ENCODE measurements at regions not wholly inside any gene's neighbourhood (a gene's known extent, or its start where the extent isn't known, plus 50 kb on each side); places are given as distances from the start of the nearest gene placed in this dataset.

GRCh38 chr6:4282926-4283325, 147.6 kb upstream of the ECI2 start:
- Mint-ChIP-seq H3K27me3 (peaks cover 19% of the 10 kb centered on the region), H3K4me3 (no peak overlapping the region), H3K27ac (peak overlapping the region in 1 of 3 donors; percentile 79)

GRCh38 chr6:4281341-4282293, 146.2 kb upstream of the ECI2 start:
- Mint-ChIP-seq H3K9me3 (no peaks in the 10 kb centered on the region), H3K4me3 (peak overlapping the region; percentile 2 to 93 (median 83)), H3K36me3 (no peaks in the 10 kb centered on the region), H3K4me1 (peaks cover 0 to 12% (median 9%) of the 10 kb centered on the region in 3 donors), H3K27ac (peak overlapping the region in 2 of 3 donors; percentile 1 to 62), H3K27me3 (peaks cover 19% of the 10 kb centered on the region)

More at GRCh38 chr6:4282926-4283325, 147.6 kb upstream of the ECI2 start:
- no peaks in the 10 kb centered on the region for H3K9me3 Mint-ChIP-seq
- no peaks in the 10 kb centered on the region for H3K36me3 Mint-ChIP-seq
- peaks cover 0 to 12% (median 11%) of the 10 kb centered on the region in 3 donors for H3K4me1 Mint-ChIP-seq

GRCh38 chr6:4280707-4281106, 145.3 kb upstream of the ECI2 start:
- Mint-ChIP-seq H3K36me3 (no peaks in the 10 kb centered on the region), H3K4me3 (peak overlapping the region in 2 of 4 donors; percentile 53 to 76), H3K27me3 (peaks cover 15% of the 10 kb centered on the region), H3K4me1 (peaks cover 0 to 9% (median 9%) of the 10 kb centered on the region in 3 donors), H3K9me3 (no peaks in the 10 kb centered on the region), H3K27ac (peak overlapping the region in 1 of 3 donors; percentile 79)

GRCh38 chr6:4280031-4280430, 144.7 kb upstream of the ECI2 start:
- Mint-ChIP-seq H3K4me1 (peaks cover 0 to 9% (median 9%) of the 10 kb centered on the region in 3 donors), H3K9me3 (no peaks in the 10 kb centered on the region), H3K36me3 (no peaks in the 10 kb centered on the region), H3K27me3 (peaks cover 15% of the 10 kb centered on the region), H3K27ac (peak overlapping the region in 1 of 3 donors; percentile 79), H3K4me3 (no peak overlapping the region)

GRCh38 chr6:4274382-4275082, 139.2 kb upstream of the ECI2 start:
- Mint-ChIP-seq H3K27me3 (peaks cover 10% of the 10 kb centered on the region), H3K4me3 (no peak overlapping the region), H3K36me3 (no peaks in the 10 kb centered on the region), H3K9me3 (peaks cover 0 to 2% (median 0%) of the 10 kb centered on the region in 3 donors), H3K27ac (no peak overlapping the region), H3K4me1 (peaks cover 0 to 2% (median 0%) of the 10 kb centered on the region in 3 donors)

GRCh38 chr6:4272996-4273395, 137.6 kb upstream of the ECI2 start:
- peaks cover 4% of the 10 kb centered on the region for H3K27me3 Mint-ChIP-seq
- H3K4me1 Mint-ChIP-seq = peaks cover 0 to under 1% (median 0%) of the 10 kb centered on the region in 3 donors
- no peak overlapping the region for H3K4me3 Mint-ChIP-seq
- H3K27ac Mint-ChIP-seq = no peak overlapping the region
- no peaks in the 10 kb centered on the region for H3K36me3 Mint-ChIP-seq
- H3K9me3 Mint-ChIP-seq = peaks cover 0 to 2% (median 0%) of the 10 kb centered on the region in 3 donors

- peaks cover 4% of the 10 kb centered on the region for H3K27me3 Mint-ChIP-seq
- no peak overlapping the region for H3K4me3 Mint-ChIP-seq
- peaks cover 0 to 2% (median 0%) of the 10 kb centered on the region in 3 donors for H3K9me3 Mint-ChIP-seq
- H3K4me1 Mint-ChIP-seq = no peaks in the 10 kb centered on the region
- no peaks in the 10 kb centered on the region for H3K36me3 Mint-ChIP-seq
- H3K27ac Mint-ChIP-seq = no peak overlapping the region
Observed at GRCh38 chr6:4271761-4272470, 136.5 kb upstream of the ECI2 start.

GRCh38 chr6:4270776-4271175, 135.4 kb upstream of the ECI2 start:
- peaks cover 0 to 6% (median 0%) of the 10 kb centered on the region in 3 donors for H3K9me3 Mint-ChIP-seq
- H3K4me3 Mint-ChIP-seq = no peak overlapping the region
- peaks cover 6% of the 10 kb centered on the region for H3K27me3 Mint-ChIP-seq
- no peak overlapping the region for H3K27ac Mint-ChIP-seq
- no peaks in the 10 kb centered on the region for H3K36me3 Mint-ChIP-seq
- no peaks in the 10 kb centered on the region for H3K4me1 Mint-ChIP-seq

GRCh38 chr6:4270001-4270400, 134.6 kb upstream of the ECI2 start:
- Mint-ChIP-seq H3K27ac (no peak overlapping the region), H3K4me3 (no peak overlapping the region), H3K36me3 (no peaks in the 10 kb centered on the region), H3K4me1 (no peaks in the 10 kb centered on the region), H3K9me3 (peaks cover 0 to 6% (median 0%) of the 10 kb centered on the region in 3 donors), H3K27me3 (peaks cover 8% of the 10 kb centered on the region)

GRCh38 chr6:4268171-4268570, 132.8 kb upstream of the ECI2 start:
- no peak overlapping the region for H3K27ac Mint-ChIP-seq
- H3K4me1 Mint-ChIP-seq = peaks cover 0 to 2% (median 0%) of the 10 kb centered on the region in 3 donors
- H3K36me3 Mint-ChIP-seq = no peaks in the 10 kb centered on the region
- peaks cover 0 to 6% (median 0%) of the 10 kb centered on the region in 3 donors for H3K9me3 Mint-ChIP-seq
- H3K27me3 Mint-ChIP-seq = peaks cover 3% of the 10 kb centered on the region
- H3K4me3 Mint-ChIP-seq = no peak overlapping the region

GRCh38 chr6:4265740-4266139, 130.4 kb upstream of the ECI2 start:
- Mint-ChIP-seq H3K27me3 (peaks cover 3% of the 10 kb centered on the region), H3K4me1 (peaks cover 0 to 2% (median 0%) of the 10 kb centered on the region in 3 donors), H3K4me3 (no peak overlapping the region), H3K36me3 (no peaks in the 10 kb centered on the region), H3K9me3 (peaks cover 0 to 3% (median 0%) of the 10 kb centered on the region in 3 donors), H3K27ac (no peak overlapping the region)

- H3K36me3 Mint-ChIP-seq = no peaks in the 10 kb centered on the region
- H3K4me3 Mint-ChIP-seq = no peak overlapping the region
- peaks cover 3% of the 10 kb centered on the region for H3K27me3 Mint-ChIP-seq
- peaks cover 0 to 3% (median 0%) of the 10 kb centered on the region in 3 donors for H3K9me3 Mint-ChIP-seq
- no peak overlapping the region for H3K27ac Mint-ChIP-seq
- peaks cover 0 to 2% (median 0%) of the 10 kb centered on the region in 3 donors for H3K4me1 Mint-ChIP-seq
Observed at GRCh38 chr6:4264601-4265000, 129.2 kb upstream of the ECI2 start.

- H3K27ac Mint-ChIP-seq = no peak overlapping the region
- H3K9me3 Mint-ChIP-seq = peaks cover 0 to 3% (median 0%) of the 10 kb centered on the region in 3 donors
- no peak overlapping the region for H3K4me3 Mint-ChIP-seq
- H3K27me3 Mint-ChIP-seq = peaks cover 3% of the 10 kb centered on the region
- no peaks in the 10 kb centered on the region for H3K36me3 Mint-ChIP-seq
- H3K4me1 Mint-ChIP-seq = peaks cover 0 to 2% (median 0%) of the 10 kb centered on the region in 3 donors
Observed at GRCh38 chr6:4264081-4264480, 128.7 kb upstream of the ECI2 start.

- no peak overlapping the region for H3K27ac Mint-ChIP-seq
- H3K4me1 Mint-ChIP-seq = peaks cover 0 to 2% (median 0%) of the 10 kb centered on the region in 3 donors
- H3K27me3 Mint-ChIP-seq = peaks cover 3% of the 10 kb centered on the region
- no peaks in the 10 kb centered on the region for H3K36me3 Mint-ChIP-seq
- H3K9me3 Mint-ChIP-seq = peaks cover 0 to 3% (median 0%) of the 10 kb centered on the region in 3 donors
- no peak overlapping the region for H3K4me3 Mint-ChIP-seq
Observed at GRCh38 chr6:4262526-4262925, 127.2 kb upstream of the ECI2 start.
